ENCODE measurements at regions not wholly inside any gene's neighbourhood (a gene's known extent, or its start where the extent isn't known, plus 50 kb on each side); places are given as distances from the start of the nearest gene placed in this dataset.
"Not testable (repeated sequence)": the region's sequence is repeated elsewhere in the genome, so short reads cannot be mapped to it uniquely, and the experiment has no call there.

DNA sequence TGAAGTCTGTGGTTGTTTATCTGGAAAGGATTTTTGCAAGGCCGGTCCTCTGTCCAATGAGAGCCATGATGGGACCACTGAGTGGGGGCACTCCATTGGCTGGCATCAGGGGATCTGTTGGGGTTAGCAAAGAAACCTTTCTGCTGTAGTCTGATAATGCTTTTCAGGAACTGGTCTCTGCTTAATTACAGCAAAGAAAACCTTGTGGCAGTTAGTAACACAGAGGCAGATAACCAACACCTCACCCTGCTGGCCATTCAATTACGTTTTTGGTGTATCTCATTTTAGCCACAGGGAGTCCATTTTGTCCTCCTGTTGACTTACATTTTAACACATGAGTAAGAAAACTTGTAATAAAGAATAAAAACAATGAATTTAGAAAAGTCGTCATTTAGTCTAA is 629.3 kb upstream of the MDGA2 start:
- POLR2A ChIA-PET (ENCODE audit: unreplicated experiment) = no interaction called here

DNA sequence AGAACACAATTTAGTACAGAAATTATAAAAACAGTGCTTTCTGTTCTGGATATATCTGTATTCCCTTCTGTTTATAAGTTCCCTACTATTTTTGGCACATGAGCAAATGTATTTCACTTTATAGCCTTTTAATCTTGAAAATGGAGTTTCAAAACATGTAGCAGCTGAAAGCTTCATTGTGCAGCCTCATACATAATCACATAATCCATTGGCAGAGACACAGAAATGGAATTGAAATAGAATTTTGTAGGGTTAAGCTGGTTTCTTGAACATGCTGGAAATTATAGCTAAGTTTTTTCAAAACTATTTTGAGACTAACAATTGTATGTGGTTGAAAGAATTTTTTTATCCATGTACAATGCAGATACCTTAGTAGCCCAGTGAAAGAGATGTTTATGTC is 614.3 kb upstream of the MDGA2 start:
- no peak overlapping the region for H3K4me3 ChIP-seq (ENCODE audit: low read length)
- no peak overlapping the region for H3K4me2 ChIP-seq (ENCODE audit: low read length)
- no peaks in the 10 kb centered on the region for H3K27me3 ChIP-seq (ENCODE audit: low read length)
- H3K4me1 ChIP-seq (ENCODE audit: insufficient read depth, low read length) = no peaks in the 10 kb centered on the region
- DNase-seq (no peak), ATAC-seq (no peak)
- no peaks in the 10 kb centered on the region for H3K9me2 ChIP-seq (replicated peaks; ENCODE audit: low read length)
- no peak overlapping the region for H2AFZ ChIP-seq (ENCODE audit: low read length)
- H3K27ac ChIP-seq (ENCODE audit: low read length) = no peak overlapping the region
- TF ChIP-seq EZH2phosphoT487 (IDR thresholded peaks at IDR 0.05; ENCODE audit: borderline replicate concordance, low read length) = no peak
- no peak for TF ChIP-seq EZH2 (IDR thresholded peaks at IDR 0.05; ENCODE audit: low read length, unreplicated experiment)
- TF ChIP-seq, protein P1, sequence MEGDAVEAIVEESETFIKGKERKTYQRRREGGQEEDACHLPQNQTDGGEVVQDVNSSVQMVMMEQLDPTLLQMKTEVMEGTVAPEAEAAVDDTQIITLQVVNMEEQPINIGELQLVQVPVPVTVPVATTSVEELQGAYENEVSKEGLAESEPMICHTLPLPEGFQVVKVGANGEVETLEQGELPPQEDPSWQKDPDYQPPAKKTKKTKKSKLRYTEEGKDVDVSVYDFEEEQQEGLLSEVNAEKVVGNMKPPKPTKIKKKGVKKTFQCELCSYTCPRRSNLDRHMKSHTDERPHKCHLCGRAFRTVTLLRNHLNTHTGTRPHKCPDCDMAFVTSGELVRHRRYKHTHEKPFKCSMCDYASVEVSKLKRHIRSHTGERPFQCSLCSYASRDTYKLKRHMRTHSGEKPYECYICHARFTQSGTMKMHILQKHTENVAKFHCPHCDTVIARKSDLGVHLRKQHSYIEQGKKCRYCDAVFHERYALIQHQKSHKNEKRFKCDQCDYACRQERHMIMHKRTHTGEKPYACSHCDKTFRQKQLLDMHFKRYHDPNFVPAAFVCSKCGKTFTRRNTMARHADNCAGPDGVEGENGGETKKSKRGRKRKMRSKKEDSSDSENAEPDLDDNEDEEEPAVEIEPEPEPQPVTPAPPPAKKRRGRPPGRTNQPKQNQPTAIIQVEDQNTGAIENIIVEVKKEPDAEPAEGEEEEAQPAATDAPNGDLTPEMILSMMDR (conservative IDR thresholded peaks at IDR 0.05; ENCODE audit: low read depth, low read length) = no peak
- no peaks in the 10 kb centered on the region for H3K36me3 ChIP-seq (ENCODE audit: low read depth, low read length)
- H4K20me1 ChIP-seq (ENCODE audit: low read length) = no peaks in the 10 kb centered on the region
- no peaks in the 10 kb centered on the region for H3F3A ChIP-seq (ENCODE audit: low read length, unreplicated experiment)
- no peak overlapping the region for H3K9ac ChIP-seq (ENCODE audit: low read length)
- POLR2A ChIA-PET (ENCODE audit: unreplicated experiment) = interaction anchor here (0.6 kb wide), 1 partner anchor 90 kb away, joined by 4 read pairs; no protein-coding TSS in a partner anchor
- CTCF ChIA-PET = no interaction called here
- H3K79me2 ChIP-seq (ENCODE audit: low read length) = no peaks in the 10 kb centered on the region
- no peaks in the 10 kb centered on the region for H3K9me3 ChIP-seq (ENCODE audit: low read length)
- intact Hi-C loops (cut with micrococcal nuclease) = no loop called here
- no TSS peak for BruUV-seq (replicated peaks)

More for the DNA sequence above, 629.3 kb upstream of the MDGA2 start:
- Histone ChIP-seq H3K4me3 (ENCODE audit: low read length) (no peak overlapping the region), H2AFZ (ENCODE audit: low read length) (no peak overlapping the region), H3K9ac (ENCODE audit: low read length) (no peak overlapping the region), H3K27ac (ENCODE audit: low read length) (no peak overlapping the region), H4K20me1 (ENCODE audit: low read length) (no peaks in the 10 kb centered on the region), H3K4me1 (ENCODE audit: insufficient read depth, low read length) (no peaks in the 10 kb centered on the region), H3K79me2 (ENCODE audit: low read length) (no peaks in the 10 kb centered on the region), H3K4me2 (ENCODE audit: low read length) (no peak overlapping the region), H3F3A (ENCODE audit: low read length, unreplicated experiment) (no peaks in the 10 kb centered on the region), H3K9me2 (replicated peaks; ENCODE audit: low read length) (no peaks in the 10 kb centered on the region), H3K36me3 (ENCODE audit: low read depth, low read length) (no peaks in the 10 kb centered on the region), H3K9me3 (ENCODE audit: low read length) (no peaks in the 10 kb centered on the region; the same call in 1 of the 2 replicates), H3K27me3 (ENCODE audit: low read length) (no peaks in the 10 kb centered on the region)
- no TSS peak for BruUV-seq (replicated peaks)
- CTCF ChIA-PET = no interaction called here
- ATAC-seq (no peak), DNase-seq (no peak)
- TF ChIP-seq EZH2 (IDR thresholded peaks at IDR 0.05; ENCODE audit: low read length, unreplicated experiment) = no peak
- TF ChIP-seq, protein P1 (conservative IDR thresholded peaks at IDR 0.05; ENCODE audit: low read depth, low read length) = no peak
- no peak for TF ChIP-seq EZH2phosphoT487 (IDR thresholded peaks at IDR 0.05; ENCODE audit: borderline replicate concordance, low read length)
- intact Hi-C loops (cut with micrococcal nuclease) = no loop called here

DNA sequence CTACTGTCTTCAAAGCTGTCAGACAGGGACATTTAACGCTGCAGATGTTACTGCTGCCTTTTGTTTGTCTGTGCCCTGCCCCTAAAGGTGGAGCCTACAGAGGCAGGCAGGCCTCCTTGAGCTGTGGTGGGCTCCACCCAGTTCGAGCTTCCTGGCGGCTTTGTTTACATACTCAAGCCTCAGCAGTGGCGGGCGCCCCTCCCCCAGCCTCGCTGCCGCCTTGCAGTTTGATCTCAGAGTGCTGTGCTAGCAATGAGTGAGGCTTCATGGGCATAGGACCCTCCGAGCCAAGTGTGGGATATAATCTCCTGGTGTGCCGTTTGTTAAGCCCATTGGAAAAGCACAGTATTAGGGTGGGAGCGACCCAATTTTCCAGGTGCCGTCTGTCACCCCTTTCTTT is 609.8 kb upstream of the MDGA2 start:
- H3K9me3 ChIP-seq (ENCODE audit: low read length); H3K4me2 ChIP-seq (ENCODE audit: low read length); H3K79me2 ChIP-seq (ENCODE audit: low read length); H3K27ac ChIP-seq (ENCODE audit: low read length); H3K27me3 ChIP-seq (ENCODE audit: low read length); POLR2A ChIA-PET (ENCODE audit: unreplicated experiment); H4K20me1 ChIP-seq (ENCODE audit: low read length); H3K9ac ChIP-seq (ENCODE audit: low read length); CTCF ChIA-PET; BruUV-seq (replicated peaks); intact Hi-C loops (cut with micrococcal nuclease); H2AFZ ChIP-seq (ENCODE audit: low read length); DNase-seq; H3K4me3 ChIP-seq (ENCODE audit: low read length); H3K9me2 ChIP-seq (replicated peaks; ENCODE audit: low read length); H3K36me3 ChIP-seq (ENCODE audit: low read depth, low read length); H3F3A ChIP-seq (ENCODE audit: low read length, unreplicated experiment); H3K4me1 ChIP-seq (ENCODE audit: insufficient read depth, low read length); ATAC-seq: not testable (repeated sequence)
